ENCODE measurements at regions not wholly inside any gene's neighbourhood (a gene's known extent, or its start where the extent isn't known, plus 50 kb on each side); places are given as distances from the start of the nearest gene placed in this dataset.
A peak's percentile ranks its signal among the peaks of the same experiment; 100 is the strongest.

DNA sequence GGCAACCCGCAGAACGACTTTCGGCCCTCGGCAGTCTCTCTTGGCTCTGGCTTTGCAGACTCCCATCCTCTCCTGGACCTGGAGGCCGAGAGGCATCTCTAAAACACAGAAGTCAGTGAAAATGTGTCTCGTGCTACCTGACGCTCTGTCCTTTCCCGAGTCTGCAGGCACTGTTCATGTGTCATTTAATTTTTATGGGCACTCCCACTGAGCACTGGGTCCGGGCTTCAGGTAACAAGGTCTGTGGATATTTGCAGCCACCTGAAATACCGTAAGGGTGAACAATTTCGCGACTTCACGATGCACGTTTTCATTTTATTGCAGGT lies 96.8 kb downstream of the GLRX3 start:
- Histone ChIP-seq H3K79me1 (ENCODE audit: insufficient read depth, low read depth, low read length, poor library complexity, severe bottlenecking) (no peaks in the 10 kb centered on the region), H2AFZ (ENCODE audit: low read length) (no peak overlapping the region), H3K27me3 (ENCODE audit: insufficient read depth, low read length) (no peaks in the 10 kb centered on the region; the same call in 1 of the 2 replicates), H2BK5ac (ENCODE audit: insufficient read length, low read length) (no peak overlapping the region), H2AK5ac (ENCODE audit: insufficient read length, low read length) (no peak overlapping the region), H4K8ac (replicated peaks; ENCODE audit: insufficient read length, low read depth, low read length) (no peak overlapping the region), H3K56ac (ENCODE audit: insufficient read length, low read depth, low read length) (no peak overlapping the region), H2BK120ac (ENCODE audit: low read depth, low read length, poor library complexity, severe bottlenecking) (no peak overlapping the region), H2BK12ac (ENCODE audit: insufficient read length, low read depth, low read length) (no peak overlapping the region), H3K4me2 (ENCODE audit: insufficient read depth, insufficient read length, low read length) (no peak overlapping the region), H3K4ac (ENCODE audit: low read depth, low read length) (no peak overlapping the region), H2BK15ac (ENCODE audit: low read depth, low read length) (no peak overlapping the region), H3T11ph (ENCODE audit: low read length) (no peak overlapping the region), H3K27ac (ENCODE audit: insufficient read length, low read depth, low read length) (no peak overlapping the region), H3K14ac (ENCODE audit: insufficient read depth, low read length) (no peak overlapping the region), H3K9me3 (ENCODE audit: control insufficient read depth, low read depth, low read length) (no peaks in the 10 kb centered on the region), H3K4me1 (ENCODE audit: insufficient read depth, low read length) (no peaks in the 10 kb centered on the region), H3K79me2 (ENCODE audit: insufficient read depth, low read length) (no peaks in the 10 kb centered on the region), H3K18ac (ENCODE audit: insufficient read length, low read depth, low read length) (no peak overlapping the region), H4K20me1 (ENCODE audit: control insufficient read depth, insufficient read depth, insufficient read length) (no peaks in the 10 kb centered on the region), H3K9ac (ENCODE audit: extremely low read depth, insufficient read length, low read length) (no peak overlapping the region), H2BK20ac (ENCODE audit: low read depth, low read length, poor library complexity, severe bottlenecking) (no peak overlapping the region), H3K23ac (ENCODE audit: insufficient read length, low read depth, low read length) (no peak overlapping the region), H3K23me2 (ENCODE audit: insufficient read length, low read depth, low read length, poor library complexity, severe bottlenecking) (no peaks in the 10 kb centered on the region), H4K91ac (ENCODE audit: insufficient read length, low read depth, low read length) (no peak overlapping the region), H4K5ac (ENCODE audit: insufficient read length, low read depth, low read length) (no peak overlapping the region)
- DNase-seq = peak; percentile 2
- Mint-ChIP-seq H3K4me3 (no peak overlapping the region), H3K27ac (no peak overlapping the region), H3K9me3 (peaks cover 12 to 27% of the 10 kb centered on the region in 2 experiments), H3K36me3 (ENCODE audit: insufficient read depth in 1 of 3, low read depth in 3 of 3) (peaks cover 0 to 5% (median 3%) of the 10 kb centered on the region in 3 experiments; a peak in 4 of 7 replicates), H3K4me1 (no peaks in the 10 kb centered on the region), H3K27me3 (ENCODE audit: low read depth) (peaks cover 4% of the 10 kb centered on the region)
- whole genome bisulfite sequencing (ENCODE audit: extremely low coverage, insufficient read length, low lambda C conversion rate) = no CpG with 5 or more reads among the region's 14 CpGs
- TF ChIP-seq, protein P1, sequence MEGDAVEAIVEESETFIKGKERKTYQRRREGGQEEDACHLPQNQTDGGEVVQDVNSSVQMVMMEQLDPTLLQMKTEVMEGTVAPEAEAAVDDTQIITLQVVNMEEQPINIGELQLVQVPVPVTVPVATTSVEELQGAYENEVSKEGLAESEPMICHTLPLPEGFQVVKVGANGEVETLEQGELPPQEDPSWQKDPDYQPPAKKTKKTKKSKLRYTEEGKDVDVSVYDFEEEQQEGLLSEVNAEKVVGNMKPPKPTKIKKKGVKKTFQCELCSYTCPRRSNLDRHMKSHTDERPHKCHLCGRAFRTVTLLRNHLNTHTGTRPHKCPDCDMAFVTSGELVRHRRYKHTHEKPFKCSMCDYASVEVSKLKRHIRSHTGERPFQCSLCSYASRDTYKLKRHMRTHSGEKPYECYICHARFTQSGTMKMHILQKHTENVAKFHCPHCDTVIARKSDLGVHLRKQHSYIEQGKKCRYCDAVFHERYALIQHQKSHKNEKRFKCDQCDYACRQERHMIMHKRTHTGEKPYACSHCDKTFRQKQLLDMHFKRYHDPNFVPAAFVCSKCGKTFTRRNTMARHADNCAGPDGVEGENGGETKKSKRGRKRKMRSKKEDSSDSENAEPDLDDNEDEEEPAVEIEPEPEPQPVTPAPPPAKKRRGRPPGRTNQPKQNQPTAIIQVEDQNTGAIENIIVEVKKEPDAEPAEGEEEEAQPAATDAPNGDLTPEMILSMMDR (conservative IDR thresholded peaks at IDR 0.05) = no peak

Measured in H9 (cell line).